Testis (tissue), 2 donors: ENCODE measurements at regions not wholly inside any gene's neighbourhood (a gene's known extent, or its start where the extent isn't known, plus 50 kb on each side); places are given as distances from the start of the nearest gene placed in this dataset.
A peak's percentile ranks its signal among the peaks of the same experiment; 100 is the strongest.

Experiments used
- DNase-seq: peaks from one replicate; pipeline ENCODE4 v3.0.0-alpha.2; 2019
- H3K27ac ChIP-seq, 2 donors: fragments of 200-600 bp; sonication (generic); one replicate each; pipeline ENCODE4 v1.5.1; 2019
- H3K27me3 ChIP-seq: fragments of 200-600 bp; sonication (generic); one replicate; pipeline ENCODE4 v1.5.1; 2019
- H3K36me3 ChIP-seq: fragments of 200-600 bp; sonication (generic); one replicate; pipeline ENCODE4 v1.5.1; 2017; ENCODE audit warnings: low read depth; ENCODE audit errors: missing control alignments
- H3K4me1 ChIP-seq: fragments of 200-600 bp; sonication (generic); one replicate; pipeline ENCODE4 v1.5.1; 2019
- H3K4me3 ChIP-seq, 2 donors: fragments of 200-600 bp; sonication (generic); one replicate each; pipeline ENCODE4 v1.5.1; 2017 to 2019
- H3K9me3 ChIP-seq: fragments of 200-600 bp; sonication (generic); one replicate; pipeline ENCODE4 v1.5.1; 2017
- CTCF ChIP-seq, 3 experiments: fragments of 450-650 bp in 2 of 3; fragments of 200-600 bp in 1 of 3; sonication (generic) in 1 of 3; IDR thresholded peaks; one replicate each; pipeline ENCODE4 v1.5.1; 2016 to 2019; ENCODE audit warnings: antibody characterized with exemption in 3 of 3, mild to moderate bottlenecking in 2 of 3, moderate library complexity in 1 of 3
- POLR2A ChIP-seq: fragments of 450-650 bp; IDR thresholded peaks from one replicate; pipeline ENCODE4 v1.6.1; 2017; ENCODE audit warnings: antibody characterized with exemption, mild to moderate bottlenecking, moderate library complexity
- WGBS, 2 donors: methylation state at CpG; one replicate each; pipeline ENCODE4 v1.1.5; 2018; 5-methylcytosine and 5-hydroxymethylcytosine counted together
- intact Hi-C: fragments of 100-400 bp; cut with DNase I; formaldehyde crosslinking; loops from one replicate; pipeline ENCODE4 v1.15.1; 2023; ENCODE audit warnings: low total_unique reads

GRCh38 chr2:3001615-3002560 is 375.7 kb downstream of the EIPR1 start:
- no peak overlapping the region for H3K27ac ChIP-seq
- no peaks in the 10 kb centered on the region for H3K4me1 ChIP-seq
- no peaks in the 10 kb centered on the region for H3K36me3 ChIP-seq
- peak; percentile 30 for DNase-seq
- intact Hi-C loops: no loop called here
- no peak overlapping the region for H3K4me3 ChIP-seq
- 52 to 55% methylated on average over 18 of the region's 18 CpGs for WGBS, 2 donors
- no peak for TF ChIP-seq POLR2A
- TF ChIP-seq CTCF (IDR thresholded peaks at IDR 0.05): no peak
- peaks cover 3% of the 10 kb centered on the region for H3K27me3 ChIP-seq
- no peaks in the 10 kb centered on the region for H3K9me3 ChIP-seq

GRCh38 chr2:3000968-3001367 is 376.6 kb downstream of the EIPR1 start:
- WGBS, 2 donors: 54 to 59% methylated on average over 6 of the region's 6 CpGs
- DNase-seq: no peak
- no peak overlapping the region for H3K27ac ChIP-seq

GRCh38 chr2:3000125-3000524 is 377.5 kb downstream of the EIPR1 start:
- Histone ChIP-seq H3K36me3 (no peaks in the 10 kb centered on the region), H3K4me1 (no peaks in the 10 kb centered on the region), H3K4me3 (no peak overlapping the region), H3K9me3 (no peaks in the 10 kb centered on the region), H3K27ac (no peak overlapping the region), H3K27me3 (peaks cover 3% of the 10 kb centered on the region)
- 72 to 81% methylated on average over 8 of the region's 8 CpGs for WGBS, 2 donors
- TF ChIP-seq CTCF (IDR thresholded peaks at IDR 0.05): no peak
- no peak for TF ChIP-seq POLR2A
- intact Hi-C loops: no loop called here
- DNase-seq: no peak

More at GRCh38 chr2:3000968-3001367, 376.6 kb downstream of the EIPR1 start:
- Histone ChIP-seq H3K27me3 (peaks cover 3% of the 10 kb centered on the region), H3K9me3 (no peaks in the 10 kb centered on the region), H3K36me3 (no peaks in the 10 kb centered on the region), H3K4me1 (no peaks in the 10 kb centered on the region), H3K4me3 (no peak overlapping the region)
- intact Hi-C loops: no loop called here
- TF ChIP-seq CTCF (IDR thresholded peaks at IDR 0.05) (no peak), POLR2A (no peak)

GRCh38 chr2:2998971-2999370 is 378.6 kb downstream of the EIPR1 start:
- H3K27ac ChIP-seq: no peak overlapping the region
- H3K36me3 ChIP-seq: no peaks in the 10 kb centered on the region
- H3K27me3 ChIP-seq: peaks cover 3% of the 10 kb centered on the region
- TF ChIP-seq POLR2A (no peak), CTCF (IDR thresholded peaks at IDR 0.05) (no peak)
- H3K9me3 ChIP-seq: no peaks in the 10 kb centered on the region
- 81 to 83% methylated on average over 9 of the region's 9 CpGs for WGBS, 2 donors
- no peak overlapping the region for H3K4me3 ChIP-seq
- H3K4me1 ChIP-seq: no peaks in the 10 kb centered on the region
- no peak for DNase-seq
- intact Hi-C loops: no loop called here
